Femur (tissue), 1 donor: ENCODE measurements at regions not wholly inside any gene's neighbourhood (a gene's known extent, or its start where the extent isn't known, plus 50 kb on each side); places are given as distances from the start of the nearest gene placed in this dataset.

Experiments
- DNase-seq: peaks from one replicate; pipeline ENCODE4 v3.0.0-alpha.2; 2017

DNA sequence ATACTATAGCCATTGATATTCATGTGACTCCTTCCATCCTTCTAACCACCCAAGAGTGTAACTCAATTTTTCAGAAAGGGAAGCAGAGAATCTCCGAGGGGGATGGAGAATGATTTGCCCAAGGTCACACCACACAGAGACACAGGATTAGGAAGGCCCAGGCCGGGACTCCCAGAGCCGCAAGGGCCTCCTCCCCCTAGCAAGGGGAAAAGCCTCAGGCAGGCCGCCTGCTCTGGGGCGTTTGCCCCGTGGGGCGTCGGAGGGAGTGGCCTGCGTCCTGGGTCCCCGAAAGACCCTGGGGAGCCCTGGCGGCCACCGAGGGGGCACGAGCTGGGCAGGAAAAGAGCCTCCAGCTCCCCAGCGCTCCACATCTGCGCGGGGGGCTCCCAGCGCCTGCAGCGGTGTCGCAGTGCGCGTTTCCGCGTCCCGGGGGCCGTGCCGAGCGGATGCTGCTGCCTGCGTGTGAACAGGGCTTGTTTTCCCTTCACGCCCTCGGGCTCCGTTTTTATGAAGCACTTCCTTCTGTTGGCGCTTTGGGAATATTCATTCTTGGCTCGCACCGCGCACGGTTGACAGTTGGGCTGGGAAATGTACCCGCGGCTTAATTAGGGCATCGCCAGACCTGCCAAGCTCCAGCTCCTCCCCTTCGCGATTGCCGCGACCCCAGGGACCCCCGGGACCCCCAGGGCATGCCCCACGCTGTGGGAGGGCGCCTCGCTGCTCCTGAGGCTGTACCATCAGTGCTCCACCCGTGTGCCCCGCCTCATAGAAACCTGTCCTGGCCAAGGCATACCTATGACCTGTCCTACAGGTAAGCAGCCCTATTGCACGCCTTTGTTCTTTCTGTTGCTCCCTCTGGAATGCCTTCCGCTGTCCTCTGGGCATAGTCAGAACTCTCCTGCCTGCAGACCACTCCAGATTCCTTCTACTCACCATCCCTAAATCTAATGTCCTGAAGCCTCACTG lies 158.9 kb upstream of the GLI2 start:
- peak; percentile 48 for DNase-seq

DNA sequence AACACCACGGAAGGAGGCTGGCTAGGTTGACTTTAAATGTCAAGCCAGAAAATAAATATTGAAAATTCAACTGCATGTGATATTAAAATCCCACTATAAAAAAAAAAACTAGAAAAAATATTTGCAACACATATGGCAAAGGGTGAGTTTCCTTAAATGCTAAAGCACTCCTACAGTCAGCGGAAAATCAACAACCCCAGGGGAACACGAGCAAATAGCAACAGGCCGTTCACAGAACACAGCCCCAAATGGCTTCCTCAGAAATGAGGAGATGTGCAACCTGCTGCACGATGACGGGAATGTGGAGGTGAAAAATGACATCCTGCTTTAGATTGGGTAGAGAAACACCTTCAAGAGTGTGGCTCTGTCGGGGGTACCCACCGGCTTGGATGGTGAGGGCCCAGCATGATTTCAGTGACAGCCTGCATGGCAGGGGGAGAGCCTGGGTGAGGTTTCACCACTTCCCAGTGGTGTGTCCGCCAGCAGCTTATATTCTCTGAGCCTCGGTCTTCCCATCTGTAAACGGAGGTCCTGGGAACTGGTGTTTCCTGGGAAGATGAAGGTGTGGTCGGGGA lies 157.9 kb upstream of the GLI2 start:
- DNase-seq, result no peak

DNA sequence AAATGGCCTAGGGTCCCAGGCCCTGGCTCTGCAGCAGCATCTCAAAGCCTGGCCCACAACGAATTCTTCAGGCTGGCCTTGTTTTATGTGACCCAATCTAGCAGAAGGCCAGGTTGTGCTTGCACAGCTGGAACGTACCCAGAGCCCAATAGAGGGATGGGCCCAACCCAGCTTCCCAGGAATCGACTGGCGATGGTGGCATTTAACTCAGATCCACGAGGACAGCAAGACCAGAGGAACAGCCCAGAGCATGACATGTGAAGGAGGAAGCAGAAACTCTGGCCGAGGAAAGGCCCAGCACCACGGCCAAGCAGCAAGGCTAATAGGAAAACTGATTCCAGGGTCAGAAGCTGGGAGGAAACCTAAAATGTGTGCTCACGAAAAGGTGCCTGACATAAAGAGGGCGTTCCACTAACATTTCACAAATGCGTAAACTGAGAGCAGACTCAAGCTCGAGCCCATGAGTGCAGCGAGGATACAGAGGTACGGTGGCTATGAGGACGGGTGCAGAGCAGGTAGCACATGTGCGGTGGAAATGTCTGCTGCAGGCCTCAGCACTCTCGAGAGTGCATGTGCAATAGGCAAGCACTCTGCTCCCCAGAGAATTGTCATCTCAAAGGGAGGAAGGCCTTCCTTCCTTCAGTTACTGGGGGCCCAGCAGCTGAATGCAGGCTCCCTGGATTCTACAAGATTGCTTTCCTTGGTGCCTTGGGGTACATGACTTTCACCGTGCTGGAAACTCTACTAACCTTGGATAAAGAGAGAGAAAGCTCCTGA lies 156.9 kb upstream of the GLI2 start:
- no peak for DNase-seq

DNA sequence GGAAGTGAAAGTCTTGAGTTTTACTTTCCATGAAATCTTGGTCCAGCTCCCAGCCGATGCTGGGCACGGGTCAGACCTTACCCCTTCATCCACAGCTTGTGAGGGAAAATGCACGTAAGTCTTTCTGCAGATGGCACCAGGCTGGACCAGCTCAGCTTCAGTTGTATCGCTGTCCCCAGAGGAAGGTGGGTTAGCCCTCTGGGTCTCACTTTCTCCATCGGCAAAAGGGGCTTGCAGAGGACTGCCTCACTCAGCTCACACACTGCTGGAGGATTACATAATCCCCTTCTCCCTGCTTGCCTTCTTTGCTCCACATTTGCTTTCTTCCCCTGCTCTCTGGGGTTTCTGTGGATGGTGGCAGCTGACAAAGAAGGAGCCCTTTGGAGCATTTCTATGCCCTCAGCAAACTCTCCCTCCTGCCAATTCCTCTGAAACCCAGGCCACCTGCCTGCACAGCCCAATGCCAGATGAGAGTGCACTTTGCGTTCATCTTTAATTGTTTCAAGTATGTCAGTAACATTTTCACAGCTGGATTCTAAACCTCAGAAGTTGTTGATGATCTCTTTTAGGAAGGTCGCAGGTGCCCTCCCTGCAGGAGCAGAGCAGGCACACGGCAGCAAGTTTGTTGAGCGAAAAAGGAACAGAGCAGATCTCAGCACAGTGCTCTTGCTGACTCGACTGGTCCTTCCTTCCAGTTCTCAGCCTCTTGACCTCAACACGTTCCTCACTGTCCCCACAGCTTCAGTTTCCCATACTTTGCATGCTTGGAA lies 155.6 kb upstream of the GLI2 start:
- DNase-seq, result no peak

DNA sequence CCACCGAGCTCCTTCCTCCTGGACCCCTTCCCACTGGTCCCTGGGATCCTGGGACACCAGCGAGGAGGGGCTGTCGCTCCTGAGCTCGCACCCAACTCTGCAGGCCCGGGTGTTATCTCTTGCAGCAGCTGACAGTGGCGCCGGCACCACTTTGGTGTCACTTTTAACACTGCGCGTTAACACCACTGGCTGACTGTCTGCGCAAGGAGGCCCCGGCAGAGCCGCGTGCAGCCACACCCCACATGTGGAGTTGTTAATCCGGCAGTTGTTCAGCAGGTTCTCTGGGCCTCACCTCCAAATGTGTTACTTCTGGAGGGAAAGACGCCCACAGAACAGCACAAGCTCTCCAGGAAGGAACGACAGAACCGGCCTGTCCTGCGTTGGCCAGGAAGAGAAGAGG lies 155.0 kb upstream of the GLI2 start:
- DNase-seq, result no peak

DNA sequence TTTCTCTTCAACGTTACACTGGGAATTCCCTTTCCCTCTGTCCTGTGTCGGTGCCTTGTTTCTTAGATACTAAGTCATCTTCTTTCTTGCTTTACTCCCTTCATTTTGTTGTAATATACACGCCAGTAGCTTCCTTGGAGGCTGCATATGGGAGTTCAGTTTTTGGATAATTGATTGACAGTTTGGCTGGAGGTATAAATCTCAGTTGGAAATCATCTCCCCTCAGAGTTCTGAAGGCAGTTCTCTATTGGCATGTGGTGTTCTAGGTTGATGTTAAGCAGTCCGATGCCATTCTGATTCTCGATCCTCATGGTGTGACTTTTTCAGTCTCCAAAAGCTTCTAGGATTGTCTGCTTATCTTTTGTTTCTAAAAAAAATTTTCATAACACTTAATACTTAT lies 152.5 kb upstream of the GLI2 start:
- DNase-seq, result no peak

DNA sequence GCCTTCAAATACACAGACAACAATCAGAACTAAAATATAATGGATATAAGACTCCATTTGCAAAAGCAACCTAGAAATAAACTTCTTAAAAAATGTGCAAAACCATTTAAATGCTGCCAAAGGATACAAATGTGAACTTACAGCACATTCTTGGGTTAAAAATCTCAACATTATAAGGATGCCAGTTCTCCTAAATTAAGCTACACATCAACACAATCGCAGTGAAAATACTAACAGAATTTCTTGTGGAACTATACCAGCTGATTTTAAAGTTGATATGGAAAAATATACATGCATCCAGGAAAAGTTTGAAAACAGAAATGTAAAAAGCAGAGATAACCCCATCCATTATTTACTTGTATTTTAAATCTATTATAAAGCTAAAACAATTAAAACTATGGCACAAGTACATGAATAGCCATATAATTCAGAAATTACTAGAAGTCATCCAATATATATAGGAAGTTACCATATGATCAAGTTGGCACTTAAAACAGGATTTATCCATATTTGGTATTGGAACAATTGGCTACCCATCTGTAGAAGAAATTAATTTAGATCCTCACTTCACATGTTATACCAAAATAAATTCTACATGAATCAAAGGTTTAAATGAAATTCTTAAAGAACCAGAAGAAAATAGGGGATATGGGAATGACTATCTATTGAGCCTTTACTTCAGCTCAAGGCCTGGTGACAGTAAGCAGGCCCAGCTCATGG lies 151.7 kb upstream of the GLI2 start:
- no peak for DNase-seq

DNA sequence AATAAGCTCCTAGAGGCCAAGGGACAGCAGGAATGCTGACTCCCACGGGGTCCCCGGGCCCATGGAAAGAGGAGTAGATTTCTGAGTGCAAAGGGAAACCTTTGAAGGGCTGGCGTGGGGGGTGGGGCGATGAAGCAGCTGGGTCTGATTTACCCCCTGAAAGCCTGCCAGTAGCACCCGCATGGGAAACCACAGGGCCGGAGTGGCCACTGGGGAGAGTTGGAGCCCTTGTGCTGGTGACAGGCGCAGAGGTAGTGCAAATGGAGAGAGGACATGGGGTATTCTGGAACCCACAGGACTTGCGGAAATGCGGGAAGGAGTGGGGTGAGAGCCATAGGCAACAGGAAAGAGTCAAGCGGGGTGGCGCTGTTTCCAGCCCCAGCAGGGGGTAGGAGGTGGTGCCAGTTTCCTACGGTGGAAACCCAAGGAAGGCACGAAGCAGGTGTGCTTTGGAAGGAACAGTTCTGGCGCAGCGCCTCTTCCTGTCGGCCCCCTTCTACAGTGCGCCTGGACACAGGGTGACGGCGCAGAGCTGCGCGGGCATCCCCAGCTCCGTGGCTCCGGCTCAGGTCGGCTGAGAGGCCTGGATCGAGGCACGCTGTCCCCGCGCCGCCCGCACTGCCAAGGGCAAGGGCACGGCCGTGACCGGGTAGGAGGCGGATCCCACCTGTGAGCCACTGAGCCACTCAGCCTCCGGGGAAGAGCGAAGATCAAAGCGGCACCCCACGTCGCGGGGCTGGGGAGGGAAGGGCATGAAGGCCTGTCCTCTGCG lies 149.0 kb upstream of the GLI2 start:
- no peak for DNase-seq

DNA sequence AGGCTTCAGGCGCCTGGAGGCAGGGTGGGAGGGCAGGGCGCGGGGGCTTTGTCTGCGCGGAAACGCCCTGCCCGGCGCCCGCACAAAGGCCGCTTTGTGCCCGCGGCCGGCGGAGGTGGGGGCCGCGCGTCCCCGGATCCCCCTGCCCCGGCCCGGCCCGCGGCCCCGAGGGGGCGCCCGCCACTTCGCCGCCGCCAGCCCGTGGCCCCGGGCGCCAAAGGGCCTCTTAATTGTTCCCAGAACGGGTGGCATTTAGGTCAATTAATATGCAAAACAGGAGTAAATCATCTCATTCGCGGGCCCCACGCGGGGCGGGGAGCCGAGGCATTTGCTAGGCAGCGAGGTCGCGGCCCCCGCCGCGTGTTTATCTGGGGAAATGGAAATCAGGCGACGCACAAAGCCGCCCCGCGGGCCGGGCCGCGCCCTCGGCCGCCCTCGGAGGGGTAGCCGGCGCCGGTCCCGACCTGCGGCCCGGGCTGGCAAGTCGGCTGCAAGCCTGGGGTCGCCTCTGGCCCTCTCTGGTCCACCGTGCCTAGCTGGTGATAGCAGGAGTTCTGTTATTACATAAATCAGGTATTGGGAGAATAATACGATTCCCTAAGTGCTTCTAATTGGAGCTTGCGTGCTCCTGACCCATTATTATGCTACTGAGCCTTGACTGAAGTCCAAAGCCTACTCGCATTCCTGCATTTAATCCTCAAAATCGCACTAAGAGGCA lies 148.2 kb upstream of the GLI2 start:
- DNase-seq, result no peak

GRCh38 chr2:120587997-120588336 lies 147.7 kb upstream of the GLI2 start:
- no peak for DNase-seq

- no peak for DNase-seq
These were observed 145.7 kb upstream of the GLI2 start for GRCh38 chr2:120589771-120590608.

DNA sequence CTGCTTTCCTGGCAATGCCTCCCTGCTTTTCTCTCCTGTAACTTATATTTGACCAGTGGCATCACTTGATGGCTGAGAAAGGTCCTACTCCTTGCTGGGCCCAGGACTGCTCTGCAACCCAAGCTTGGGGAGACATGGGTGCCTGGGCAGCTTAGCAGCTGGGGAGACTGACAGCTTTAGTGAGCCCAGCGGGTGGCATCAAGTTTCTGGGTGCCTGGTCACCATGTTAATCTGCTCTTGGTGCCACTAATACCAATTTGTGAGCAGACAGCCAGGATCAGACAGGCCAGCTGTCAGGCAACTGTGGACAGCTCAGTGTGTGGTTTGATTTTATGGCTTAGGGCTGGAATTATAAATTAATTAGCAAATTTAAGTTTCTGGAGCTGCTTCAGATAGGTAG lies 144.8 kb upstream of the GLI2 start:
- DNase-seq, result no peak

- DNase-seq, result no peak
These were observed 144.1 kb upstream of the GLI2 start for GRCh38 chr2:120591572-120591971.

- no peak for DNase-seq
These were observed 143.6 kb upstream of the GLI2 start for GRCh38 chr2:120592084-120592483.

GRCh38 chr2:120593921-120594686 lies 141.6 kb upstream of the GLI2 start:
- no peak for DNase-seq

DNA sequence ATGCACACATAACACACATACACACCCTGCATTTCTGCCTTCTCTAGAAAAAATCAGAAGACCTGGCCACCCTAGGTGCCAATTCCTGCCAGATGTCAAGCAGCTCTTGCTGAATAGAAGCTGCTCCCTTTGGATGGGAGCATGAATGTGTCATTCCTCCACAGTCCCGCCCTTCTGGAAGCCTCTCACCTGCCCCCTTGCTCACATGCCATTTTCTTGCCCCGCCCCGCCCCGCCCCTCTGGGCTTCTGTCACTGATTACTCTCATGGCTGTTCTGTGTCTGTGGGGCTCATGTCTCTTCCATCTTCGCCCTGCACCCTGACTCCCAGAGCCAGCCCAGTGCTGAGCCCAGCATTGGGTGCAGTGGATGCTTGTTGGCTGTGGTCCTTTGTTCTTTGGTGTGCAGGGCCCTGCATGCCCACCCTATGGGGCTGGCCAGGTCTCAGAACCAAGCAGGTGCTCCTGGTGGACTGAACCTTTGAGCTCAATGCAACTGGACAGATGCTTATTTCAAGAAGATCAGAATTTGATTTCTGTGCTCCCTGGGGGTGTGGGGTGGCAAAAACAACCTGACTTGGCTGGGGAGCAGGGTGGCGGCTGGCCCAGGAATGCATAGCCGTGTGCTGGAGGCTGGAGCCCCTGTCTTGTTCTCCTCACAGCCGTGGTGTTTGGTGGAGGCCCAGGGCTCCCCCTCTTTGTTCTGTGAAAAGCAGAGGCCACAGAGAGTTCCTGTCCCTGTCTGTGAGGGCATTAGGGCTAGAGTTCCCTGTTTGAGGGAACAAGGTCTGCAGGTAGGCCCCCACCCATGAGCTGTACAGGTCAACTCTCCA lies 140.6 kb upstream of the GLI2 start:
- DNase-seq, result no peak

- no peak for DNase-seq
These were observed 139.9 kb upstream of the GLI2 start for GRCh38 chr2:120595739-120596138.

- no peak for DNase-seq
These were observed 139.4 kb upstream of the GLI2 start for GRCh38 chr2:120596191-120596811.
